ENCODE measurements at regions not wholly inside any gene's neighbourhood (a gene's known extent, or its start where the extent isn't known, plus 50 kb on each side); places are given as distances from the start of the nearest gene placed in this dataset.

GRCh38 chr17:34874478-34874877 is 86.8 kb downstream of the CCT6B start:
- H3K9me3 Mint-ChIP-seq: peaks cover 0 to 5% of the 10 kb centered on the region in 2 donors
- no peaks in the 10 kb centered on the region for H3K36me3 Mint-ChIP-seq
- no peak for ATAC-seq (replicated peaks)
- DNase-seq: no peak
- no peak overlapping the region for H3K4me3 Mint-ChIP-seq
- H3K4me1 Mint-ChIP-seq: no peaks in the 10 kb centered on the region
- H3K27ac Mint-ChIP-seq: no peak overlapping the region
- H3K27me3 Mint-ChIP-seq: peaks cover 29 to 33% of the 10 kb centered on the region in 2 donors

DNA sequence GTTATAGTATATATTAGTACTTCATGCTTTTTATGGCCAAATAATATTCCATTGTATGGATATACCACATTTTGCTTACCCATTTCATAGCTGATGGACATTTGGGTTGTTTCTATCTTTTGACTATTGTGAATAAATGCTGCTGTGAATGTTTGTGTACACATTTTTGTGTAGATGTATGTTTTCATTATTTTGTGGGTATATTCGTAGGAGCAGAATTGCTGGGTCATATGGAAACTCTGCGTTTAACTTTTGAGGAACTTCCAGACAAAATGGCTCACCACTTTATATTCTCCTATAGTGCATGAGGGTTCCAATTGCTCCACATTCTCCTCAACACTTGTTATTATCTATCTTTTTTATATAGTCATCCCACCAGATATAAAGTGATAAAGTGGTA is 88.6 kb downstream of the CCT6B start:
- no peaks in the 10 kb centered on the region for H3K4me1 Mint-ChIP-seq
- H3K36me3 Mint-ChIP-seq: no peaks in the 10 kb centered on the region
- peaks cover 11 to 13% of the 10 kb centered on the region in 2 donors for H3K9me3 Mint-ChIP-seq
- no peak overlapping the region for H3K27ac Mint-ChIP-seq
- H3K4me3 Mint-ChIP-seq: no peak overlapping the region
- ATAC-seq (replicated peaks) (no peak), DNase-seq (no peak)
- peaks cover 17 to 24% of the 10 kb centered on the region in 2 donors for H3K27me3 Mint-ChIP-seq

GRCh38 chr17:34869641-34870040 is 91.6 kb downstream of the CCT6B start:
- Mint-ChIP-seq H3K27me3 (peaks cover 7 to 12% of the 10 kb centered on the region in 2 donors), H3K9me3 (peaks cover 11 to 13% of the 10 kb centered on the region in 2 donors), H3K4me3 (no peak overlapping the region), H3K4me1 (no peaks in the 10 kb centered on the region), H3K36me3 (no peaks in the 10 kb centered on the region), H3K27ac (no peak overlapping the region)
- ATAC-seq (replicated peaks): no peak
- no peak for DNase-seq

DNA sequence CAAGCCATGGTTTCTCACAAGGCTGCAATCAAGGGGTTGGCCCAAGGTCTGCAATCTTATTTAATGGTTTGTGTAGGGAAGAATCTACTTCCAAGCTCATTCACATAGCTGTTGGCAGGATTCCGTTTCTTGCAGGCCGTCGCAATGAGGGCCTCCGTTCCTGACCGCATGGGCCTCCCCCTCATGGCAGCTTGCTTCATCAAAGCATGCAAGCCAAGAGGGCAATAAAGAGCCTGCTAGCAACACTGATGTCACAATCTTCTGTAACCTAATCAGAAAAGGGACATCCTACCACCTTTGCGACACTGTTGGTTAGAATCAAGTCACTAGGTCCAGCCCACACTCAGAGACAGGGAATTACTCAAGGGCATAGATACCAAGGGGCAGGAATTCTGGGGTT is 95.5 kb downstream of the CCT6B start:
- Mint-ChIP-seq H3K9me3 (peaks cover 8 to 11% of the 10 kb centered on the region in 2 donors), H3K4me3 (no peak overlapping the region), H3K36me3 (peaks cover 0 to 1% of the 10 kb centered on the region in 2 donors), H3K27me3 (peaks cover 3 to 5% of the 10 kb centered on the region in 2 donors), H3K4me1 (no peaks in the 10 kb centered on the region), H3K27ac (no peak overlapping the region)
- ATAC-seq (replicated peaks) (no peak), DNase-seq (no peak)

DNA sequence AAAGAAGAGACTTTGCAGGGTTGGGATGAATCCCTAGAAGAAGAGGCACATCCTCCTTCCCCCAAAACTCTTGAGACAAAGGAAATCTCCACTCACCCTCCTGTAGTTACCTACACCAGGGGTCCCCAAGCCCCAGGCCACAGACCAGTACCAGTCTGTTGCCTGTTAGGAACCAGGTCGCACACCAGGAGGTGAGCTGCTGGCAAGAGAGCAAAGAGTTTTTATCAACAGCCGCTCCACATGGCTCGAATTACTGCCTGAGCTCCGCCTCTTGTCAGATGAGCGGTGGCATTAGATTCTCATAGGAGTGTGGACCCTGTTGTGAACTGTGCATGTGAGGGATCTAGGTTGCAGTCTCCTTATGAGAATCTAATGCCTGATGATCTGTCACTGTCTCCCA is 98.9 kb downstream of the CCT6B start:
- Mint-ChIP-seq H3K9me3 (no peaks in the 10 kb centered on the region), H3K27me3 (peaks cover 20 to 24% of the 10 kb centered on the region in 2 donors), H3K4me3 (no peak overlapping the region), H3K36me3 (peaks cover 0 to 1% of the 10 kb centered on the region in 2 donors), H3K4me1 (no peaks in the 10 kb centered on the region), H3K27ac (no peak overlapping the region)
- no peak for DNase-seq
- ATAC-seq (replicated peaks): no peak

DNA sequence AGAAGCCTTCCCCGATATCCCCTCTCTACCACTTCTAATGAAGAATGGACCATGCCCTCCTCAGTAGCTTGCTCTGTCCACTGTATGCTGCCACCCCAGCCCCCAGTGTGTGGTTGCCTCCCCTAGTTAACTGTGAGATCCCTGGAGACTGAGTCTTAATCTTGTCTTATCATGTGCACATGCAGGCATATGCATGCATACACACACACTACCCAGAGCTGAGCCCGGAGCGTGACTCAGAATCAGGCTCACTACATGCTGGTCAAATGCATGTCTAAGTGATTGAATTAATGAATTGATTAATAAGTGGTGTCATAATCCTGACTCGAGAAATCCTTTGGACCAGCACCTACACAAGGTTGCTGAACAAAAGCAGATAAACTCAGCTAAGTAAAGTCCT is 99.4 kb downstream of the CCT6B start:
- DNase-seq: no peak
- Mint-ChIP-seq H3K4me1 (no peaks in the 10 kb centered on the region), H3K27ac (no peak overlapping the region), H3K9me3 (no peaks in the 10 kb centered on the region), H3K36me3 (peaks cover 0 to 1% of the 10 kb centered on the region in 2 donors), H3K4me3 (no peak overlapping the region), H3K27me3 (peaks cover 23 to 29% of the 10 kb centered on the region in 2 donors)
- ATAC-seq (replicated peaks): no peak

DNA sequence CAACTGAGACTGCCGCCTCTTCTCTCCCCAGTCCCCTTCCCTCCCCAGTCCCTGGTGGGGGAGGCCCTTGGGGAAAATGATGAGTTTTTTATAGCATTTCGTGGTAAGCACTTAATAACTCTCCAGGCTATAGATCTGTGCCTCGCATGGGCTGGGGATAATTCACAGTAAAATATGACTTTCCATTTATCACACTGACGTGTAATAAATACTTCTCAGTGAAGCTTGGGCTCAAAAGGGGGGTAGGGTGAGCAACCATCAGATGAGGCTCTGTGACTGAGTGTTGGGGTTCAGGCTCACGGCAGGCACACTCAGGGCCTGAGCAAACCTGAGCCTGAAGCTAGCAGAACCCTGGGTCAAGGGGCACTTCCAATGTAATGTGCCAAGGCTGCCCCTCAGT is 101.6 kb downstream of the CCT6B start:
- Mint-ChIP-seq H3K4me3 (no peak overlapping the region), H3K9me3 (no peaks in the 10 kb centered on the region), H3K27me3 (peaks cover 31 to 39% of the 10 kb centered on the region in 2 donors), H3K27ac (no peak overlapping the region), H3K4me1 (no peaks in the 10 kb centered on the region), H3K36me3 (peaks cover 0 to 1% of the 10 kb centered on the region in 2 donors)
- no peak for ATAC-seq (replicated peaks)
- DNase-seq: no peak

- H3K9me3 Mint-ChIP-seq: no peaks in the 10 kb centered on the region
- H3K27ac Mint-ChIP-seq: no peak overlapping the region
- H3K27me3 Mint-ChIP-seq: peaks cover 36 to 45% of the 10 kb centered on the region in 2 donors
- H3K4me3 Mint-ChIP-seq: no peak overlapping the region
- peaks cover 0 to under 1% of the 10 kb centered on the region in 2 donors for H3K36me3 Mint-ChIP-seq
- DNase-seq: no peak
- H3K4me1 Mint-ChIP-seq: no peaks in the 10 kb centered on the region
- no peak for ATAC-seq (replicated peaks)
Measured at GRCh38 chr17:34858591-34859565, 102.4 kb downstream of the CCT6B start.

- Mint-ChIP-seq H3K27ac (no peak overlapping the region), H3K9me3 (no peaks in the 10 kb centered on the region), H3K36me3 (no peaks in the 10 kb centered on the region), H3K27me3 (peaks cover 15 to 28% of the 10 kb centered on the region in 2 donors), H3K4me1 (no peaks in the 10 kb centered on the region), H3K4me3 (no peak overlapping the region)
- ATAC-seq (replicated peaks) (no peak), DNase-seq (no peak)
Measured at GRCh38 chr17:34853924-34854323, 107.3 kb downstream of the CCT6B start.

DNA sequence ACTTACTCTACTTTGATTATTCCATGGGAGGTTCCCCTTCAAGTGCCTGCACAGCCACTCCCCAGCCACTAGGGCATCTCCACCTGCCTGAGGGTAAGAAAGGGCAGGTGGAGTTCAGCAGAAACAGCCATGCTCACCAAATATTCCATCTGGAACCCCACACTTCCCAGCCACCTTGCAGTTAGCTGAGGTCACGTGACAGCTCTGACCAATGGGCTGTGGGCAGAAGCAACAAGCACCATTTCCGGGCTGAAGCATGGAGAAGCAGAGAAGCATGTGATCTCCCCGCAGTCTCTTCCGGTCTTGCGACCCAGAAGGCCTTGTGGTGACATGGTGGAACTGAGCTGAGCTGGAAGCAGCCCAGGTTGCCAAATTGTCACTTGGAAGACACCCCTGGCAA is 108.6 kb downstream of the CCT6B start:
- no peak overlapping the region for H3K4me3 Mint-ChIP-seq
- H3K36me3 Mint-ChIP-seq: no peaks in the 10 kb centered on the region
- no peak overlapping the region for H3K27ac Mint-ChIP-seq
- no peaks in the 10 kb centered on the region for H3K4me1 Mint-ChIP-seq
- peaks cover 13 to 25% of the 10 kb centered on the region in 2 donors for H3K27me3 Mint-ChIP-seq
- no peak for ATAC-seq (replicated peaks)
- DNase-seq: no peak
- no peaks in the 10 kb centered on the region for H3K9me3 Mint-ChIP-seq

DNA sequence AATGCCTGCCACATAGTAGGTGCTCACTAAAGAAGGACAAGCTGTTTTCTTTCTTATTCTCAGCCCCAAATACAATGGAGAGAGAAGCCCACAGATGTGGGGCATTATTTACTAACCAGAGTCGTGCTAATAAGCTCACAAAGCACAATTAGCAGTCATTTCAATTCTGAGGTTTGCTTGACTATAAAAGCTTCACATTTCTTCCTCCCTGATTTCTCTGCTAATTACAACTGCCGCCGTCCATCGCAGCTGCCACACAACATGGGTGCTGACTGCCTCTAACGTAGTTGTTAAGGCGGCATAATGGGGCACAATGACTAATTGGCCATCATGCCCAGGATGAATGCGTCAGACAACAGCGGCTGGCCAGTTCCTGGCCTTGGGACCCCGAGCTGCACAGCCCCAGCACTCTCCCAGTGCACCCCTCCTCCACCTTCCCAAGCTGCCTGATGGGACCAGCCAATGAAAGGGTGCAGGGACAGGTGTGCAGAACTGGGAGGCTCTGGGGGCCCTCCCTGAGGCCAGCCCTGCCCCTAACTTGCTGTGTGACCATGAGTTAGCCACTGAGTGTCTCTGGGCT is 109.2 kb downstream of the CCT6B start:
- H3K9me3 Mint-ChIP-seq: no peaks in the 10 kb centered on the region
- no peaks in the 10 kb centered on the region for H3K36me3 Mint-ChIP-seq
- no peak overlapping the region for H3K27ac Mint-ChIP-seq
- H3K4me1 Mint-ChIP-seq: no peaks in the 10 kb centered on the region
- DNase-seq (no peak), ATAC-seq (replicated peaks) (no peak)
- H3K4me3 Mint-ChIP-seq: no peak overlapping the region
- peaks cover 9 to 24% of the 10 kb centered on the region in 2 donors for H3K27me3 Mint-ChIP-seq

- no peak for ATAC-seq (replicated peaks)
- H3K9me3 Mint-ChIP-seq: no peaks in the 10 kb centered on the region
Measured at GRCh38 chr17:34850964-34851363, 110.3 kb downstream of the CCT6B start.

GRCh38 chr17:34850023-34850422 is 111.2 kb downstream of the CCT6B start:
- Mint-ChIP-seq H3K4me1 (no peaks in the 10 kb centered on the region), H3K36me3 (no peaks in the 10 kb centered on the region), H3K4me3 (no peak overlapping the region), H3K27me3 (peaks cover 5 to 8% of the 10 kb centered on the region in 2 donors), H3K27ac (no peak overlapping the region), H3K9me3 (no peaks in the 10 kb centered on the region)
- DNase-seq: no peak
- no peak for ATAC-seq (replicated peaks)

More at GRCh38 chr17:34850964-34851363, 110.3 kb downstream of the CCT6B start:
- Mint-ChIP-seq H3K36me3 (no peaks in the 10 kb centered on the region), H3K27me3 (peaks cover 5 to 18% of the 10 kb centered on the region in 2 donors), H3K4me3 (no peak overlapping the region), H3K4me1 (no peaks in the 10 kb centered on the region), H3K27ac (no peak overlapping the region)
- DNase-seq: no peak

DNA sequence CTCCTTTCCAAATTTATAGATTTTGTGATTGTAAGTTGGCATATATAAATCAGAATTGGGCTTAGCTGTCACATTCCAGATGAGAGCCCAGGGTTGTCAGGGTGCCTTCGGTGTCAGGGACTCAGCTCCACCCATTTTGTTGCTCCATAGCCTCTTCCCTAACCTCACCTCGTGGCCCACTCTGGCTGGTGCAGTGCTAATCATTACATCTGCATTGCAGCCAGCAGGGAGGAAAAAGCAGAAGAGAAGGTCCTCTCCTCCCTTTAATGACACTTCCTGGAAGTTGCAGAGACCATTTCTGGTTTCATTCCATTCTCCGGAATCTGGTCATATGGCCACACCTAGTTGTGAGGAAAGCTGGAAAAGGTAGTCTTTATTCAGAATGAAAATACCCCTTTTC is 113.3 kb downstream of the CCT6B start:
- DNase-seq (no peak), ATAC-seq (replicated peaks) (no peak)
- Mint-ChIP-seq H3K27ac (no peak overlapping the region), H3K36me3 (no peaks in the 10 kb centered on the region), H3K4me1 (no peaks in the 10 kb centered on the region), H3K4me3 (no peak overlapping the region), H3K9me3 (no peaks in the 10 kb centered on the region), H3K27me3 (no peaks in the 10 kb centered on the region)

GRCh38 chr17:34845296-34845695 is 116.0 kb downstream of the CCT6B start:
- H3K36me3 Mint-ChIP-seq: no peaks in the 10 kb centered on the region

More at GRCh38 chr17:34845296-34845695, 116.0 kb downstream of the CCT6B start:
- no peaks in the 10 kb centered on the region for H3K9me3 Mint-ChIP-seq
- ATAC-seq (replicated peaks) (no peak), DNase-seq (no peak)
- H3K27ac Mint-ChIP-seq: no peak overlapping the region
- peaks cover 0 to 5% of the 10 kb centered on the region in 2 donors for H3K4me1 Mint-ChIP-seq
- H3K4me3 Mint-ChIP-seq: no peak overlapping the region
- no peaks in the 10 kb centered on the region for H3K27me3 Mint-ChIP-seq
